Endothelial cell of umbilical vein (primary cell): ENCODE measurements at regions not wholly inside any gene's neighbourhood (a gene's known extent, or its start where the extent isn't known, plus 50 kb on each side); places are given as distances from the start of the nearest gene placed in this dataset.

Source experiments
- BruUV-seq: library from RNA; stranded (reverse); fragments of 400-500 nt; replicated peaks from 2 replicates; lab custom pipeline; 2021; lab: Mats Ljungman, UMichigan
- CTCF ChIA-PET: fragments of 300-600, 350-600 bp; sonication (Branson Sonifier 250); formaldehyde crosslinking; loops from one replicate; lab custom pipeline; 2021; ENCODE audit warnings: antibody characterized with exemption, inconsistent platforms; lab: Charles Lee
- POLR2A ChIA-PET: fragments of 300-600, 350-600 bp; sonication (Branson Sonifier 250); formaldehyde crosslinking; loops from one replicate; lab custom pipeline; 2021; ENCODE audit warnings: antibody characterized with exemption, inconsistent platforms; lab: Charles Lee
- DNase-seq: peaks from one replicate; pipeline ENCODE4 v3.0.0-alpha.2; 2011; ENCODE audit warnings: low read depth, low spot score
- FAIRE-seq: peaks from 2 replicates; lab custom pipeline; 2011; peaks lifted over from hg19 to GRCh38; lab: Jason Lieb, UNC
- H2AFZ ChIP-seq: 2 replicates; pipeline ENCODE4 v1.6.0; 2012; ENCODE audit warnings: low read depth, low read length, control low read depth, inconsistent platforms
- H3K27ac ChIP-seq: 2 replicates; pipeline ENCODE4 v1.5.1; 2011; ENCODE audit warnings: low read depth, mild to moderate bottlenecking, control low read depth, low read length, moderate library complexity; ENCODE audit not compliant: insufficient read depth
- H3K27me3 ChIP-seq, 2 experiments: 2 replicates each; pipeline versions ENCODE4 v1.6.0 to v1.6.1; 2011; ENCODE audit warnings: low read length in 2 of 2, mixed read lengths in 1 of 2; ENCODE audit not compliant: control insufficient read depth in 2 of 2, insufficient read depth in 2 of 2
- H3K36me3 ChIP-seq, 2 experiments: 2 replicates in 1 of 2; 3 replicates in 1 of 2; pipeline ENCODE4 v1.5.1; 2011; ENCODE audit warnings: low read length in 2 of 2, mild to moderate bottlenecking in 1 of 2, moderate library complexity in 1 of 2; ENCODE audit not compliant: control insufficient read depth in 2 of 2, insufficient read depth in 2 of 2; ENCODE audit errors: extremely low read depth in 1 of 2
- H3K4me1 ChIP-seq: 3 replicates; pipeline ENCODE4 v1.5.1; 2011; ENCODE audit warnings: mild to moderate bottlenecking, low read length; ENCODE audit not compliant: control insufficient read depth, insufficient read depth; ENCODE audit errors: extremely low read depth
- H3K4me2 ChIP-seq: 2 replicates; pipeline ENCODE4 v1.6.1; 2011; ENCODE audit warnings: low read length, control low read depth, mixed read lengths; ENCODE audit not compliant: insufficient read depth
- H3K4me3 ChIP-seq, 3 experiments: fragments of 200-600 bp in 1 of 3; sonication (generic), shearing (Covaris generic) in 1 of 3; replicated peaks in 1 of 3; 2 replicates each; pipeline ENCODE4 v1.5.1; 2011 to 2016; ENCODE audit warnings: control low read depth in 3 of 3, low read length in 3 of 3, mild to moderate bottlenecking in 2 of 3, inconsistent platforms in 1 of 3, low read depth in 1 of 3, moderate library complexity in 1 of 3; ENCODE audit not compliant: insufficient read depth in 1 of 3
- H3K79me2 ChIP-seq: 2 replicates; pipeline ENCODE4 v1.6.0; 2012; ENCODE audit warnings: low read length, inconsistent platforms; ENCODE audit not compliant: control insufficient read depth, insufficient read depth
- H3K9ac ChIP-seq: replicated peaks from 2 replicates; pipeline ENCODE3; 2011; ENCODE audit warnings: low read length, control low read depth; ENCODE audit not compliant: insufficient read depth; ENCODE audit errors: extremely low read depth
- H3K9me1 ChIP-seq: replicated peaks from 3 replicates; pipeline ENCODE4 v1.6.0; 2011; ENCODE audit warnings: mild to moderate bottlenecking, low read length; ENCODE audit not compliant: control insufficient read depth, insufficient read depth; ENCODE audit errors: extremely low read depth
- H3K9me3 ChIP-seq: replicated peaks from 2 replicates; pipeline ENCODE4 v1.5.1; 2012; ENCODE audit warnings: low read length, inconsistent platforms; ENCODE audit not compliant: control insufficient read depth, insufficient read depth
- H4K20me1 ChIP-seq: replicated peaks from 2 replicates; pipeline ENCODE3; 2011; ENCODE audit warnings: mild to moderate bottlenecking, low read length; ENCODE audit not compliant: control insufficient read depth, insufficient read depth; ENCODE audit errors: extremely low read depth
- CTCF ChIP-seq, 2 donors: IDR thresholded peaks; 1 replicate in 1 of 2; 2 replicates in 1 of 2; pipeline ENCODE4 v1.5.1; 2011; ENCODE audit warnings: low read length in 2 of 2, mild to moderate bottlenecking in 2 of 2, moderate library complexity in 2 of 2, control low read depth in 1 of 2, inconsistent platforms in 1 of 2, low read depth in 1 of 2; ENCODE audit not compliant: insufficient read depth in 1 of 2; ENCODE audit errors: extremely low read depth in 1 of 2
- EZH2 ChIP-seq: IDR thresholded peaks from 2 replicates; pipeline ENCODE4 v1.6.1; 2012; ENCODE audit warnings: borderline replicate concordance, low read depth, mild to moderate bottlenecking, moderate library complexity, low read length, inconsistent platforms; ENCODE audit not compliant: severe bottlenecking
- FOS ChIP-seq: IDR thresholded peaks from 2 replicates; pipeline ENCODE4 v1.6.1; 2011; ENCODE audit warnings: mild to moderate bottlenecking, low read length, moderate library complexity, borderline replicate concordance; ENCODE audit not compliant: insufficient read depth
- GATA2 ChIP-seq: IDR thresholded peaks from 2 replicates; pipeline ENCODE4 v1.7.0; 2011; ENCODE audit warnings: low read depth, mild to moderate bottlenecking, moderate library complexity, mixed read lengths, low read length; ENCODE audit not compliant: insufficient read length, insufficient read depth
- JUN ChIP-seq: IDR thresholded peaks from 2 replicates; pipeline ENCODE4 v1.6.1; 2011; ENCODE audit warnings: borderline replicate concordance, low read depth; ENCODE audit not compliant: insufficient read length, insufficient read depth
- MAX ChIP-seq: IDR thresholded peaks from 2 replicates; pipeline ENCODE4 v1.6.1; 2011; ENCODE audit not compliant: insufficient read depth, insufficient read length
- MYC ChIP-seq: IDR thresholded peaks from one replicate; pipeline ENCODE4 v1.6.1; 2011; ENCODE audit warnings: mild to moderate bottlenecking, low read depth, low read length
- POLR2A ChIP-seq: IDR thresholded peaks from 2 replicates; pipeline ENCODE4 v1.6.1; 2012; ENCODE audit warnings: low read depth, mild to moderate bottlenecking, control low read depth, low read length
- POLR2AphosphoS5 ChIP-seq: IDR thresholded peaks from 2 replicates; pipeline ENCODE4 v1.6.1; 2012; ENCODE audit warnings: low read depth, mild to moderate bottlenecking, control low read depth, low read length, moderate library complexity; ENCODE audit not compliant: insufficient read depth
- dilution Hi-C: fragments of 300-500 bp; cut with MboI; formaldehyde crosslinking; loops from one replicate; pipeline ENCODE4 v1.15.0; 2019; ENCODE audit warnings: low sequenced_read_pairs; ENCODE audit not compliant: extremely low pct_ligation_motif_present
- intact Hi-C: fragments of 100-400 bp; cut with micrococcal nuclease; formaldehyde crosslinking; loops from one replicate; pipeline ENCODE4 v1.10.0; 2022

- no peaks in the 10 kb centered on the region for H3K36me3 ChIP-seq
- no peak overlapping the region for H3K9ac ChIP-seq
- peaks cover 3% of the 10 kb centered on the region for H3K9me3 ChIP-seq
- no peak overlapping the region for H2AFZ ChIP-seq
- H3K4me2 ChIP-seq = no peak overlapping the region
- POLR2A ChIA-PET = no interaction called here
- no peaks in the 10 kb centered on the region for H3K9me1 ChIP-seq
- FAIRE-seq (no peak), DNase-seq (no peak)
- H3K27me3 ChIP-seq = no peaks in the 10 kb centered on the region
- TF ChIP-seq POLR2A = no peak
- TF ChIP-seq EZH2 = no peak
- no peak for TF ChIP-seq MAX
- TF ChIP-seq CTCF (IDR thresholded peaks at IDR 0.05; ENCODE audit: extremely low read depth in 1 of 2, insufficient read depth in 1 of 2, low read depth in 1 of 2, low read length in 2 of 2) = no peak
- TF ChIP-seq JUN = no peak
- no peak for TF ChIP-seq POLR2AphosphoS5
- TF ChIP-seq FOS = no peak
- no peak for TF ChIP-seq GATA2
- no peak for TF ChIP-seq MYC
- no peaks in the 10 kb centered on the region for H3K79me2 ChIP-seq
- no peak overlapping the region for H3K27ac ChIP-seq
- no peak overlapping the region for H3K4me3 ChIP-seq
- BruUV-seq = no TSS peak
- no peaks in the 10 kb centered on the region for H4K20me1 ChIP-seq
- no peaks in the 10 kb centered on the region for H3K4me1 ChIP-seq
- CTCF ChIA-PET = interaction anchor here (0.7 kb wide), 1 partner anchor 1605 kb away, joined by 5 read pairs; no protein-coding TSS in a partner anchor
- intact Hi-C loops = no loop called here
- dilution Hi-C loops = no loop called here
Measured at GRCh38 chr1:216830424-216831210, 107.4 kb upstream of the ESRRG start.
